Right lobe of liver (tissue), 6 donors: ENCODE measurements at regions not wholly inside any gene's neighbourhood (a gene's known extent, or its start where the extent isn't known, plus 50 kb on each side); places are given as distances from the start of the nearest gene placed in this dataset.

Experiments used
- ATAC-seq, 4 donors: fragments of 200-7000 bp; cut with Tn5 transposase; one replicate each; pipeline ENCODE4 v1.9.1; 2020; ENCODE audit warnings: mild to moderate bottlenecking in 4 of 4, moderate library complexity in 4 of 4
- DNase-seq, 3 donors: peaks; one replicate each; pipeline ENCODE4 v3.0.0-alpha.2; 2020
- H3K27ac ChIP-seq, 3 donors: fragments of 200-600 bp; one replicate each; pipeline ENCODE4 v1.8.0; 2022
- H3K27me3 ChIP-seq, 2 donors: fragments of 200-600 bp; one replicate each; pipeline ENCODE4 v1.8.0; 2022
- H3K36me3 ChIP-seq, 4 donors: fragments of 200-600 bp; sonication (generic) in 1 of 4; one replicate each; pipeline versions ENCODE4 v1.5.1 to v1.8.0; 2017 to 2022; ENCODE audit warnings: control low read depth in 1 of 4
- H3K4me1 ChIP-seq, 4 donors: fragments of 200-600 bp; sonication (generic) in 1 of 4; one replicate each; pipeline versions ENCODE4 v1.5.1 to v1.8.0; 2017 to 2022; ENCODE audit warnings: control low read depth in 1 of 4
- H3K4me3 ChIP-seq, 3 donors: fragments of 200-600 bp; one replicate each; pipeline ENCODE4 v1.8.0; 2022
- H3K9me3 ChIP-seq, 4 donors: fragments of 200-600 bp; sonication (generic) in 1 of 4; one replicate each; pipeline versions ENCODE4 v1.5.1 to v1.8.0; 2017 to 2022; ENCODE audit warnings: control low read depth in 1 of 4
- CTCF ChIP-seq, 4 donors: fragments of 200-600 bp in 3 of 4; fragments of 450-650 bp in 1 of 4; IDR thresholded peaks; one replicate each; pipeline versions ENCODE4 v1.5.1 to v1.8.0; 2016 to 2022; ENCODE audit warnings: antibody characterized with exemption in 4 of 4, mild to moderate bottlenecking in 2 of 4
- POLR2A ChIP-seq: fragments of 450-650 bp; IDR thresholded peaks from one replicate; pipeline ENCODE4 v1.6.1; 2017; ENCODE audit warnings: antibody characterized with exemption, mild to moderate bottlenecking
- WGBS: methylation state at CpG from one replicate; pipeline ENCODE4 v1.1.6; 2018; ENCODE audit warnings: low coverage, low lambda C conversion rate; ENCODE audit not compliant: insufficient coverage; ENCODE audit errors: missing lambda C conversion rate; 5-methylcytosine and 5-hydroxymethylcytosine counted together
- intact Hi-C, 2 donors: fragments of 100-400 bp; cut with DNase I; formaldehyde crosslinking; loops; one replicate each; pipeline versions ENCODE4 v1.11.2 to v1.14.1; 2022
- donor health status: DM: no; HTN: yes; CAD: no.
- donor health status: DM: no; HTN: no; CAD: no.
- donor health status: DM: no; HTN: no; CAD: no.
- donor health status: DM: no; HTN: yes; CAD: no.
- donor health status: DM: no; HTN: yes; CAD: no.

GRCh38 chr2:39487398-39488250 lies 50.5 kb upstream of the MAP4K3 start:
- ATAC-seq, result no peak
- intact Hi-C loops, result no loop called here
- WGBS, result 38% methylated on average over 4 of the region's 4 CpGs

GRCh38 chr2:39488450-39488849 lies 51.4 kb upstream of the MAP4K3 start:
- no peak overlapping the region for H3K4me3 ChIP-seq
- H3K36me3 ChIP-seq, result no peaks in the 10 kb centered on the region
- intact Hi-C loops, result no loop called here
- DNase-seq (peak in 1 of 3 donors; percentile 31), ATAC-seq (peak in 2 of 4 donors; percentile 21 to 60)
- H3K27me3 ChIP-seq, result no peaks in the 10 kb centered on the region
- peaks cover 0 to 3% (median 0%) of the 10 kb centered on the region in 4 donors for H3K4me1 ChIP-seq
- 56% methylated on average over 4 of the region's 4 CpGs for WGBS
- no peaks in the 10 kb centered on the region for H3K9me3 ChIP-seq
- TF ChIP-seq CTCF (IDR thresholded peaks at IDR 0.05) (no peak), POLR2A (no peak)
- H3K27ac ChIP-seq, result no peak overlapping the region

More at GRCh38 chr2:39487398-39488250, 50.5 kb upstream of the MAP4K3 start:
- H3K27ac ChIP-seq, result no peak overlapping the region
- DNase-seq, result no peak
- no peaks in the 10 kb centered on the region for H3K9me3 ChIP-seq
- H3K27me3 ChIP-seq, result no peaks in the 10 kb centered on the region
- H3K36me3 ChIP-seq, result no peaks in the 10 kb centered on the region
- no peak for TF ChIP-seq POLR2A
- TF ChIP-seq CTCF (IDR thresholded peaks at IDR 0.05), result no peak
- H3K4me3 ChIP-seq, result no peak overlapping the region
- peaks cover 0 to 3% (median 0%) of the 10 kb centered on the region in 4 donors for H3K4me1 ChIP-seq

GRCh38 chr2:39490586-39490985 lies 53.5 kb upstream of the MAP4K3 start:
- Histone ChIP-seq H3K36me3 (no peaks in the 10 kb centered on the region), H3K9me3 (no peaks in the 10 kb centered on the region), H3K27me3 (no peaks in the 10 kb centered on the region), H3K27ac (no peak overlapping the region), H3K4me1 (peaks cover 0 to 3% (median 0%) of the 10 kb centered on the region in 4 donors), H3K4me3 (no peak overlapping the region)
- TF ChIP-seq POLR2A (no peak), CTCF (IDR thresholded peaks at IDR 0.05) (no peak)
- ATAC-seq (no peak), DNase-seq (no peak)
- 86% methylated on average over 3 of the region's 4 CpGs for WGBS
- intact Hi-C loops, result no loop called here

GRCh38 chr2:39491653-39492052 lies 54.6 kb upstream of the MAP4K3 start:
- ATAC-seq (no peak), DNase-seq (no peak)
- intact Hi-C loops, result no loop called here
- Histone ChIP-seq H3K36me3 (no peaks in the 10 kb centered on the region), H3K27me3 (no peaks in the 10 kb centered on the region), H3K9me3 (no peaks in the 10 kb centered on the region), H3K4me1 (peaks cover 0 to 3% (median 0%) of the 10 kb centered on the region in 4 donors), H3K4me3 (no peak overlapping the region), H3K27ac (peak overlapping the region; percentile 30 to 78 (median 45))
- no peak for TF ChIP-seq CTCF (IDR thresholded peaks at IDR 0.05)
- no peak for TF ChIP-seq POLR2A
- 74% methylated on average over 4 of the region's 4 CpGs for WGBS
